ENCODE measurements at regions not wholly inside any gene's neighbourhood (a gene's known extent, or its start where the extent isn't known, plus 50 kb on each side); places are given as distances from the start of the nearest gene placed in this dataset.
"Not testable (repeated sequence)": the region's sequence is repeated elsewhere in the genome, so short reads cannot be mapped to it uniquely, and the experiment has no call there.

DNA sequence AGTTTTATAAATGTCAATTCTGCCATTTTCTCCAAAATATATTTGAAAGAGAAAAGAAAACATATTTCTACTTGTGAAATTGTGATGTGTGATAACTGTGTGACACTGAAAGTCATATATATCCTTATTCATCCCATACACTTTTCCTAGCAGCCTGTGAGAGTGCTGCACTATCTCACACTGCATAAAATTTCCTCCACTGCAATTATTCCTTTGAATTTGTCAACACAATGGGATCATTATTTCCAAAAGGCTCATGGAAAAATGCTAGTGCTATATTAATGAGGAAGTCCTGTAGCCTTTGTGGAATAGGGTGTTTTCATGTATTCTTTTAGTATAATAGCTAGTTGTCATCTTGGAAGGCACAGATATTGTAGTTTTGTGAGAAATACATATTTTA lies 504.1 kb downstream of the RPL10L start:
- no peak for DNase-seq (ENCODE audit: low read depth, low spot score)

DNA sequence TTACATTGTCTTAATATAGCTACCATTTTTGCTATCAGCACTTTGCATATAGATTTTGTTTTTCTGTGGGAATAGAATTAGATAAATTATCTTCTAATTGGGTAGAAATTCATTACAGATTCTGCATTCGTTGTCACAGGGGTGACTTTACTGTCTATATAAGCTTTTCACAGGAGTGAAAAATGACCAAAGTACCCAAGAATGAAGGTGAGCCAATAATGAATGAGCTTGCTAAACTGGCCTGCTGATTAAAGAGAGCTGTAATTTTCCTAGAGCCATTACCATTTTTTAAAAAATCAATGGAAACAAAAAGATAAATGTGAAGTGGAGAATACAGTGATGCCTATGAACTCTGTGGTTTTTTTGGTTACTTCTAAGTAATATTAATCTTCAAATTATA lies 504.6 kb downstream of the RPL10L start:
- no peak for DNase-seq (ENCODE audit: low read depth, low spot score)

DNA sequence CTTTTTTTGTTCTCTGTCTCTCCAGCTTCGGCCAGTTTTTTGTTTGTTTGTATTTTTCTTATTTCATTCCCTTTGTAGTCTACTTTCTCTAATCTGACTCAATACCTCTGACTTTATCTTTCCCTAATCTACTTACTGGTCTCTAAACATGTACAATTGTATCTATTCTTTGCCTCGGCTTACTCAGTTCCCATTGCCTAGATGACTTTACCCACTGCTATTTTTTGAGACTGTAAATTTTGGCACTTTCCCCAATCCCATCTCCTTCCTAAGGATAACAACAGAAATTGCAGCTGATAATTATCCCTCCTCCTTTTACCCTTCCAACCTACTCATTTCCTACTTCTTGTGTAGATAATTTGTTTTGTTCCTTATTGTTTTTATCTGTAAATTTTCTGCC lies 511.1 kb downstream of the RPL10L start:
- no peak for DNase-seq (ENCODE audit: low read depth, low spot score)

DNA sequence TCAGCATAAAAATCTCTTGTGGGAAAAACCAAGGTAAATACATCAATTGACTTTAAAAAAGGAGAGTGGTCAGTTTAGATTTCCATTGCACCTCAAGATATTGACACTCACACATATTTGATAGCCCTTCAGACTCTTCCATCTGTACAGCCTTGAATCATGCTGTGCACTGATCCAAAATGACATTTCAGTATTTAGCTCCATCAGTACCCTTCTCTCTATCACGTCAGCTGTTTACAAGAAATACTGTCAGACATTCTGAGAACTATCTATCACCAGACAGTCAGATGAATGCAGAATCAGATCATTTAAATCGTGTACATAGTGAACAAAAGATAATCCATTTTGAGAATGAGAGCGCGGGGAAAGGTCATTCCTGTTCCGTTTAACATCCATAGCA lies 511.9 kb downstream of the RPL10L start:
- no peak for DNase-seq (ENCODE audit: low read depth, low spot score)

DNA sequence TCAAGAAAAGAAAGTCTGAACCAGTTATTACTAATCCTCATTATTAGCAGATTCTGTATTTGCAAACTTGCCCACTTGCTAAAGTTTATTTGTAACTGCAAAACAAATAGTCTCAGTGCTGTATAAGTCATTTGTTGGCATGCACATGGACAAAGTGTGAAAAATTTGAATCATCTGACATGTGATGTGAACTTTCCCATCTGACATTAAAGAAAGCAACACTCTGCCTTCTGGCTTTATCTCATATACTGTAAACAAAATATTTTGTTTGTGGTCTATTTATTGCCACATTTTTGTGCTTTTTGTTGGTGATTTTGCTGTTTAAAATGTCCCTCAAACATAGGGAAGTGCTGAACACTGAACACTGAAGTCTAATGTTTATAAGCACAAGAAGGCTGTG lies 513.8 kb downstream of the RPL10L start:
- no peak for DNase-seq (ENCODE audit: low read depth, low spot score)

DNA sequence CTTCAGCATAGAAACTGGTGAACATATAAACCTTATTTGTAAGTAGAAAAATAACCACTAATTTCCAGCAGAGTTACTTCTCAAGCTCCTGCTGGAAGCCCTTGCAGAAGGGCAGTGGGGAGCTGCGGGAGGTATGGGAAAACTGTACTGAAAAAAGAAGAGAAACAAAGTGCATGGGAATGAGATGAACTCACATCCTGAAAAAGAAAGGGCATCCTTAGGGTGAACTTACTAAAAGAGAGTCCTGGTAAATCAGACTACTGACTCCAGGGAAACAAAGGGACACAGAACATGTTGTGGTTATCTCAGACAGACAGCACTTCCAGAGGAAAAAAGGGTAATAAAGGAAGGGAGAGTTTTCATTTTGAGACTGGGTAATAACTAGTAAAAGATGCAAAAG lies 515.1 kb downstream of the RPL10L start:
- no peak for DNase-seq (ENCODE audit: low read depth, low spot score)

DNA sequence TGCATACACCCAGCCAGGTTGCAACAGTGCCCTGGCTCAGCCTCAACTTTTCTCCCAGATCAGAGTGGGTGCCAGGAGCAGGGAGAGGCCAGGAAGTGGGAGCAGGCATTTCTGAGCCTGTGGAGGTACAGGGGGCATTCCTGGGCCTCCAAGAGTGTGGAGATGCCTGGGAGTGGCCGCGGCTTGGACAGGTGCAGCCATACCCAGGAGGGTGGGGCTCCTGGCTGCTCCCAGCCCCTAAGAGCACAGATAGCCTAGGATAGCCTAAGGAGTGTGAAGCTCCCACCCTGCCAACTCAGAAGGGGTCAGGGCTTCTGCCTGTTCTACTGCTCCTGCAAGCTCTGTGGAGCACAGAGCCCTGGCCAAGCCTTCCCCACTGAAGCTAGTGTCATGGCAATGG lies 543.4 kb downstream of the RPL10L start:
- DNase-seq (ENCODE audit: low read depth, low spot score): no peak

DNA sequence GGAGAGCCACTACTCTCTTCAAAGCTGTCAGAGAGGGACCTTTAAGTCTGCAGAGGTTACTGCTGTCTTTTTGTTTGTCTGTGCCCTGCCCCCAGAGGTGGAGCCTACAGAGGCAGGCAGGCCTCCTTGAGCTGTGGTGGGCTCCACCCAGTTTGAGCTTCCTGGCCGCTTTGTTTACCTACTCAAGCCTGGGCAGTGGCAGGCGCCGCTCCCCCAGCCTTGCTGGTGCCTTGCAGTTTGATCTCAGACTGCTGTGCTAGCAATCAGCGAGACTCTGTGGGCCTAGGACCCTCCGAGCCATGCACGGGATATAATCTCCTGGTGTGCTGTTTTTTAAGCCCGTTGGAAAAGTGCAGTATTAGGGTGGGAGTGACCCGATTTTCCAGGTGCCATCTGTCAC lies 550.7 kb downstream of the RPL10L start:
- DNase-seq (ENCODE audit: low read depth, low spot score): not testable (repeated sequence)

DNA sequence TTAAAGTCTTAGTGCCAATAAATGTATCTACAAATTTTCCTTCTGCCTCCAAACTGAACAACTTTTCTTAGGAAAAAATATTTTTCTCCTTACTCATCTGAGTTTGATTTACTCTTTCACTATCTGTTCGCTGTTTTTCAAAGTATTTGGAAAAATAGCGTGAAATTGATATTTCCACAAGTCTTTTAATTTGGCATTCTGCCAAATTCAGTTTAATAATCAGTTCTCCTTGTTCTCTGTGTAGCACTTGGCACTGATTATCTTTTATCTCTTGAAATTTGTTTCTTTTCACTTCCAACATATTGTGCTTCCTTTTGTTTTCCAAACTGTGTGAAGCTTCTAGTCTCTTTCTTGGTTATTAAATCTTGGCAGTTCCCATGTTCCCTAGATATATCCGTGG lies 559.8 kb downstream of the RPL10L start:
- no peak for DNase-seq (ENCODE audit: low read depth, low spot score)

DNA sequence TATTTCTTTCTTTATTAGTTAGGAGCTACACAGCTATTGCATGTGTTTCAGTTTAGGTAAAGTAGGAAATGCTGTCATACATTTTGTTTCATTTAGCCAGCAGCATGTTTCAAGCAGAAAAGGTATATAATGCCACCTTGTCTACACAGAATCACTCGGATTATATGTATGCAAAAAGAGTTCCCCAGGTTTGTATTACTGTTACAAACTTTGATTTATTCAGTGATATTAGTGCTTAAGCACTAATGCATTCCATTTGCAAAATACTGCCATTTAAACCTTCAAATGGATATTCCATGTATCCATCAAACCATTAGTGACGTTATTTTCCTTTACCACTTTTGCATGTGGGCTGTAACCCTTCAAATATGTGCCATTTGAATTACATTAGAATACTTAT lies 564.0 kb downstream of the RPL10L start:
- no peak for DNase-seq (ENCODE audit: low read depth, low spot score)

DNA sequence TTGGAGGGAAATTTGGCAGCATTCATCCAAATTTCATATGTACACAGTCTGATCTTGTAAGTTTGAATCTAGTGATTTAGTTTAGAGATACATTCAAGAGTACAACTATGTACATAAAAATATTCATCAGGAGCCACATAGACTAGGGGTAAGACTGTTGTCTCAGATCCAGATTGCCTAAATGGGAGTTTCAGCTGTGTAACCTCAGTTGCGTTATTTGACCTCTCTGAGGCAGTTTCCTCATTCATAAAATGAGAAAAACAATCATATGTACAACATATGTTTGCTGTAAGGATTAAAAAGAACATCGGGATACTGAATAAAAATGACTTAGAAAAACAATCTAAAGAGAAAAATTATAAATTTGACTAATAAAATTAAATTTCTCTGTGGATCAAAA lies 577.5 kb downstream of the RPL10L start:
- no peak for DNase-seq (ENCODE audit: low read depth, low spot score)

DNA sequence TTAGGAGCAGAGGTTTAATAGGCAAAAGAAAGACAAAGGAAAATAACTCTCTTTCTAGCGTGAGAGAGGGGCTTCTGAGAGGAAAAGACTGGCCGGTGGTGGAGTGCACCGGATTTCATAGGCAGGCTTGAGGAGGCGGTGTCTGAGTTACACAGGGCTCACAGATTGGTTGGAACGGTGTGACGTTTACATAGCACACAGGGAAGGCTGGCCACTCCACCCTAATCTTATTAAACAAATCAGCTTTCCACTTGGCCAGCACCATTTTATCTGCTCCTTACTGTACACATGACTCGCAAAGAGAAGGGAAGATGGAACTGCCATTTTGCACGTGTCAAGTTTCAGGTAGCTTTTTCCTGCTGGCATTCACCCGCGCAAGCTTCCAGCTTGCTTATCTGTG lies 587.7 kb downstream of the RPL10L start:
- DNase-seq (ENCODE audit: low read depth, low spot score): no peak

DNA sequence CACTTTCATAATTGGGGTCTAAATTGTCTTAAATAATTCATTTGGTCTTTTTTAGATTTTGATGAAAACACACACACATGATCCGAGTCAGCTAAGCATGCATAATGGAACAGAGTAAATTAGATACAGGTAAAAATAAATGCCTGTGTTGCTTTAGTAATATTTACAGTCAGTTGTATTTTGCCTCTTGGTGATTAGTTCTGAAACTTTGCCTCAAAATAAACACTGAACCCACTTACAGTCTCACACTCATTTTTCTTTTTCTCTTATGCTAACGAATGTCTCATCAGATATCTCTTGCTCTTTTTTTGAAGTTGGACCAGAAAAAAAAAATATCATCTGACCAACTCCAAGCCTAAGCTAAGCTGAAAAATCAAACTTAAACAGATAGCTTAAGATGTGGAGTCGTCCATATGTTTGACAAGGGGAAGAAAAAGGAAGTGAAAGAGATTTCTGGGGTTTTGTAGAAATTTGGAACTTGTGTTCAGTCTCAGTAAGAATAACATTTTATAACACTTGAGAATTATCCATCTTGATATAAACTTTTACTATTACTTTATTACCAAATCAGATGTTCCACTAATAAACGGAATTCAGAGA lies 592.5 kb downstream of the RPL10L start:
- DNase-seq (ENCODE audit: low read depth, low spot score): no peak

DNA sequence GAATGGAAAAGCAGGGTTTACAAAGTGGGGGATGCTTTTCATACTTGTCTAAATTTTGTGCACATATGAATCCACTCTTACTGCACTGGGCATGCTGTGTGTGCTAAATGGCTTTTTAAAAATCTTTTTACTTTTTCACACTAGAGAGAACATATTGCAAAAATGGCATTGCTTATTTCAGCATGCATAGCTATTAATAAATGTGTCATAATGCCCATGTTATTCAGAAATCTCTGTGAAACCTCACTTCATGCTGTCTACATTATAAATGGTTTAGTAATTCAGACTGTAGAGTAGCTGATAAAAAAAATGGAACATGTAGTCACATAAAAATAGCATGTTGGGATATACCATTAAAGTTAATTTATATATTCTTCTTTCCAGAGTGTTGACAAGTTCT lies 593.8 kb downstream of the RPL10L start:
- no peak for DNase-seq (ENCODE audit: low read depth, low spot score)

DNA sequence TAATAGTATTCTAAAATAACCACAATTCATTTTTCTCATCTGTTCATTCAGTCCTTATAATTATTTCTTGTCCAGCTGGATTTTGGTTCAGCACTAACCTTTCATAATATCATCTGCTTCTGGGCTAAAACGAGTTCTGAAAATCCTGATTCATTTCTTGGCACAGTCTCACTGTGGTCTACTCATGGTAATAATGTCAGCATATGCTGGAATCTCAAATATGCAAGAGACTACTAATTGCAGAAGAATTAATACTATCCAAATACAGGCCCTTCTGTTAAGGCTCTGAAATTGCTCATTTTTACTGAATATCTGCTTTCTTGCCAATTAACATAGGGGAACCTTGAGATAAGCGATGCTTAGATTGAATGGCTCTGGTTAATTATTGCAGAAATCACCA lies 597.1 kb downstream of the RPL10L start:
- DNase-seq (ENCODE audit: low read depth, low spot score): no peak

DNA sequence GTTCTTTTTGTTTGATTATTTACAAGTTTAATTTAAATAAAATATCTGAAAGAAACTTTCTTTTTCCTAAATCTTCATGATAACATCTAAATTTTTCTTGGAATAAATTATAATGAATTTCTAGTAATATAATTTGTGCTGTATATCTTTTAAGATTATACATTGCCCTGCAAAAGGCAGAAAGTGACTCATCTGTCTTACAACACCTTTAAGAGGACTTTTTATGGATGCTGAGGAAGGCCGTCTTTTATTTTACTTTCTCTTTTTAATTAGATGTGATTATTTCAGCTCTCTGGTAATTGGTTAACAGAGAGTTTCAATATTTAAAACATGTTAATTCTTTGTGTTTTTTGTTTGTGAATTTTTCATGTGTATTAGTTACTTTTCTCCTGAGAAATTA lies 598.4 kb downstream of the RPL10L start:
- no peak for DNase-seq (ENCODE audit: low read depth, low spot score)

DNA sequence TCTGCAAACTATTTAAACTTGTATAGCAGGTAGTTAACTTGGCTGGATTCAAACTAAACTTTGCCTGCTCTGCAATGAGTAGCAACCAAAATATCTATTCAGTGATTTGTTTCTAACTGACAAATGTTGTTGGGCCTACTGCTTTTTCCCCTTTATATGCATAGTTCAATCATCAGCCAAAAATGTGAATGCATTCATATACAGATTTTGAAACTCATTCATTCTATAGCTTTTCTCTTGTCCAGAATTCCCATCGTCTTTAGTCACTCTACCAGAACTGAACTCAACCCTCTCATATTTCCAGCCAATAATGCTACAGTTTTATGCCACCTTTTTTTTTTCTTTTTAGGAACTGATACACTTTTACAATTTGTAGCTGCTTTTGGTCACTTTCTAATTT lies 599.8 kb downstream of the RPL10L start:
- no peak for DNase-seq (ENCODE audit: low read depth, low spot score)

DNA sequence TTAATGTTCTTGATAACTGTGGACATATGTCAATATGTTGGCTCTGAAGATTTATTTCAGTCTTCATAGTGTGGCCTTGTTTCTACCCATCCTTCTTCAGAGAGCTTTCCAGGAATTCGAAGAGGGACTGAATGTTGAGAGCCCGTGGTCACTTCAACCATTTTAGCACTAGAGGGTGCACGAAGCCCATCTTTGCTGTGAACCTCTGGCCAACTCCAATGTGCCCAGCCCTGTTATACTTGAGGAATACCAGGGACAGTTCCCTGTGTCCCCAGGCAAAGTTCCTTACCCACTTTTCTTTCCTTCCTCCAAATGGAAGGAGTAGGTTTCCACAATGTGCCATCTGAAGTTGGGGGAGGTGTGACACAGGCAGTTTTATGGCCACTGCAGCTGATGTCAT lies 603.5 kb downstream of the RPL10L start:
- no peak for DNase-seq (ENCODE audit: low read depth, low spot score)

DNA sequence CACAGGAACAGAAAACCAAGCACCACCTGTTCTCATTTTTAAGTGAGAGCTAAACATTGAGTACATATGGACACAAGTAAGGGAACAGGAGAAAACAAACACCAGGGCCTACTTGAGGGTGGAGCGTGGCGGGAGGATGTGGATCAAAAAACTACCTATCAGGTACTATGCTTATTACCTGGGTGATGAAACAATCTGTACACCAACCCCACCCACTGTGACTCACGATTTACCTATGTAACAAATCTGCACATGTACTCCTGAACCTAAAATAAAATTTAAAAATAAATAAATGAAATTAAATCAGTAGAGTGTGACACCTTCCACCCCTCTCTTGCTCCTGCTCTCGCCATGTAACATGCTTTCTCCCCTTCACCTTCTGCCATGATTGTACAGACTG lies 615.5 kb downstream of the RPL10L start:
- DNase-seq (ENCODE audit: low read depth, low spot score): no peak

DNA sequence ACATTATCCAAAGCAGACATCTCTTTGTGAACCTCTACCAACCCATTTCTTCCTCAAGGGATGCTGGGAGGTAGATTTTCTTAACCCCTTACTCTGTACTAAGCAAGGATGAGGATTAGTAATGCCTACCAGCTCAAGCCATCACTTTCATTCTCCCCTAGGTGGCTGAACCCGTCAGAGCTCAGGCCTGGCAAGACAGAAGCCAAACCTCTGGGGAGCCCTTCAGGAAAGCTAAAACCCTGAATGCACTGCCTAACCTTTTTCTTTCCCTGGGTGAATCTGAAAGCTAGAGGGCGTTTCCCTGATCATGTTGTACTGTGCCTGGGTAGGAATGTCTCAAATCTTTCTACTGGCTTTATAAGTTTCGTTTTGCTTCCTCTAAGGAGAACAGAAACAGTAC lies 617.3 kb downstream of the RPL10L start:
- DNase-seq (ENCODE audit: low read depth, low spot score): no peak

DNA sequence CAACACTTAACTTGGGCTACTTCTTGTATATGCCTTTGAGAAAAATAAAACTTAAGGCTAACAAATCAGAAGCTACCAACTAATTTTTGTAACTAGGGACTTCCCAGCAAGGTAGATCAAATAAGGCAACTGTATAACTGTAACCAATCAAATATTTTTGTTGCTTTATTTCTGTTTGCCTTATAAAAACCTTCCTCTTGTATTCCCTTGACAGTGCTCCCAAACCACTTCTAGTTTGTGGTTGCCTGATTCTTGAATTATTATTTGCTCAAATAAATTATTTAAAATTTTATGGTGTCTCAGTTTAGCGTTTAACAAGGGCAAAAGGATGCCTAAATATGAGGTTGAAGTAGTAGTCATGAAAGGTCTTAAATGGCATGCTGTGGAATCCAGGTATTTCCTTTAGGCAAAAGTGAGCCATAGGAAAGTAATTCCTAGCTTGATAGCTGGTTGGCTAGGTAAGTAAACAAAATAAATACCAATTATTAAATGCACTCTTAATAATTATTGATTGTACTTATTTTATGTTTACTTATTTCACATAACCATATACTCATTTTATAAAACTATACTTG lies 632.6 kb downstream of the RPL10L start:
- no peak for DNase-seq (ENCODE audit: low read depth, low spot score)

DNA sequence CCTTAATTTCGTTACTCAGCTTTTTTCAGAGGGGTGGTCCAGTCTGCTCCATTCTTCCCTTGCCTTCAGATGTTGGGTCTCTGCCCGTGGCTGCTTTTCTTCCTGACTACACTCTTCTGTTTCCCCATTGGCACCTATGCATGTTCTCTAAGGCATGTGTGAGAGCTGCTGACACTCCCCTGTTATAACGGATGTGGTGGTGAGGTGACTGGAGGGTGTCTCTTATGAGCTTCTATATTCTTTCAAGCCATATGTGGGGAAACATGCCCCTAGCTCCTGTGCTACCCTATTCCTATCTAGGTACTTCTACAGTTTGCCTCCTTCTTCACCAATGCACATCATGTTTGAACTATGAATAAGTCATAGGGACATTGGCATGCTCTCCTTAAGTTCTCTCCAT lies 643.2 kb downstream of the RPL10L start:
- no peak for DNase-seq (ENCODE audit: low read depth, low spot score)

DNA sequence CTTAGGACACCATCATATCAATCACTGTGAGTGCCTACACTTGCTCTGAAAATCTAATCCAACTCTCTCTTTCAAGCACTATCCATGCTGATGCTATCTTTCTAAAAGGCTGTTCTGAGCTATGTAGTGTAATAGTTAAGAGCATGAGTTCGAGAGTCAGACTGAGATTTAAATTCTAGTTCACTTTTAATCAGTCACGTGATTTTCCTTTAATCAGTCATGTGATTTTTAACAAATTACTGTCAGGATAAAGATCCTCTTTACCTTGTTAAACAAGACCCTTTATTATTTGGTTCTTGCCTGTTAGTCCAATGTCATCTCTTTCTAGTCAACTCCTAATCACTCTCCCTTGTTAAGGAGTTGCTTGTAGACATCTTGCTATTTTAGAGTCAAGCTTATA lies 653.0 kb downstream of the RPL10L start:
- no peak for DNase-seq (ENCODE audit: low read depth, low spot score)

DNA sequence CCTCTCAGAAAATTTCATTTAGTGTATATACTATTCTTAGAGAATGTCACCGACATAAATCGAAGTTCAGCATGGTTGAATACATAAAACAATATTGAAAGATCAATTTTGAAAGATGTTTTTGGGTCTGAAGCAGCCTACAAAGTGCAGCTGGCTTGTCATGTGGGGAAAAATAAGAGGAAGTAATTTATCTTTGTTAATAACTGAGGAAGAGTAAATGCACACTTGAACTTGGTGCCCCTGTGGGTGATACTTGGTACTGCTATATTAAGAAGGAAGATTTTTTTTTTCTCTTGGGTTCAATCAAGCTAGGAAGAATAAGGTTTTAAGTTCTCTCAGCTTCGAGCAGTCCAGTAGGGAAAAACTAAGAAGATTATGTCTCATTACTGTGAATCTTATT lies 661.3 kb downstream of the RPL10L start:
- no peak for DNase-seq (ENCODE audit: low read depth, low spot score)
